ENCODE measurements at regions not wholly inside any gene's neighbourhood (a gene's known extent, or its start where the extent isn't known, plus 50 kb on each side); places are given as distances from the start of the nearest gene placed in this dataset.

DNA sequence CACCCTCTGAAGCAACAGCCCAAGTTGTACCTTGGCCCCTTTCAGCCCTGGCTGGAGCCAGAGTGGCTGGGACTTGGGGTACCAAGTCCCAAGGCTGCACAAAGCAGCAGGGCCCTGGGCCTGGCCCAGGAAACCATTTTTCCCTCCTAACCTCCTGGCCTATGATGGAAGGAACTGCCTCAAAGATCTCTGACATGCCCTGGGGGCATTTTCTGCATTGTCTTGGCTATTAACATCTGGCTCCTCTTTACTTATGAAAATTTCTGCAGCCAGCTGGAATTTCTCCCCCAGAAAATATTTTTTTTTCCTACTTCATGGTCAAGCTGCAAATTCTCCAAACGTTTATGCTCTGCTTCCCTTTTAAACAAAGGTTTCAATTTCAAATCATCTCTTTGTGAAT, 269.4 kb upstream of the CDYL start:
- TF ChIP-seq POLR2AphosphoS5 (IDR thresholded peaks at IDR 0.05; ENCODE audit: borderline replicate concordance, low read depth, low read length): no peak
- no peak for TF ChIP-seq EZH2 (IDR thresholded peaks at IDR 0.05)
- TF ChIP-seq FOXP2 (optimal IDR thresholded peaks at IDR 0.05; ENCODE audit: control extremely low read depth, extremely low read length, insufficient read depth): no peak

All from SK-N-MC (cell line).